Adrenal gland (tissue), 5 donors: ENCODE measurements at regions not wholly inside any gene's neighbourhood (a gene's known extent, or its start where the extent isn't known, plus 50 kb on each side); places are given as distances from the start of the nearest gene placed in this dataset.

Experiments
- POLR2A ChIP-seq, 2 donors: fragments of 450-650 bp; IDR thresholded peaks; one replicate each; pipeline ENCODE4 v1.6.1; 2017; ENCODE audit warnings: antibody characterized with exemption in 2 of 2, mild to moderate bottlenecking in 2 of 2, moderate library complexity in 1 of 2
- TF ChIP-seq, protein P1 (sequence below), 6 experiments: fragments of 450-650 bp in 4 of 6; fragments of 200-600 bp in 2 of 6; sonication (generic) in 1 of 6; IDR thresholded peaks; 1 replicate in 5 of 6; 2 replicates in 1 of 6; pipeline versions ENCODE4 v1.5.1 to v1.8.0; 2016 to 2021; ENCODE audit warnings: antibody characterized with exemption in 6 of 6, mild to moderate bottlenecking in 2 of 6, moderate library complexity in 1 of 6
- donor health status: DM: no; HTN: no; CAD: no.

GRCh38 chr1:88134983-88135921, 548.8 kb upstream of the PKN2 start:
- TF ChIP-seq, protein P1, sequence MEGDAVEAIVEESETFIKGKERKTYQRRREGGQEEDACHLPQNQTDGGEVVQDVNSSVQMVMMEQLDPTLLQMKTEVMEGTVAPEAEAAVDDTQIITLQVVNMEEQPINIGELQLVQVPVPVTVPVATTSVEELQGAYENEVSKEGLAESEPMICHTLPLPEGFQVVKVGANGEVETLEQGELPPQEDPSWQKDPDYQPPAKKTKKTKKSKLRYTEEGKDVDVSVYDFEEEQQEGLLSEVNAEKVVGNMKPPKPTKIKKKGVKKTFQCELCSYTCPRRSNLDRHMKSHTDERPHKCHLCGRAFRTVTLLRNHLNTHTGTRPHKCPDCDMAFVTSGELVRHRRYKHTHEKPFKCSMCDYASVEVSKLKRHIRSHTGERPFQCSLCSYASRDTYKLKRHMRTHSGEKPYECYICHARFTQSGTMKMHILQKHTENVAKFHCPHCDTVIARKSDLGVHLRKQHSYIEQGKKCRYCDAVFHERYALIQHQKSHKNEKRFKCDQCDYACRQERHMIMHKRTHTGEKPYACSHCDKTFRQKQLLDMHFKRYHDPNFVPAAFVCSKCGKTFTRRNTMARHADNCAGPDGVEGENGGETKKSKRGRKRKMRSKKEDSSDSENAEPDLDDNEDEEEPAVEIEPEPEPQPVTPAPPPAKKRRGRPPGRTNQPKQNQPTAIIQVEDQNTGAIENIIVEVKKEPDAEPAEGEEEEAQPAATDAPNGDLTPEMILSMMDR (IDR thresholded peaks at IDR 0.05): no peak
- no peak for TF ChIP-seq POLR2A (IDR thresholded peaks at IDR 0.05)
